ENCODE measurements at regions not wholly inside any gene's neighbourhood (a gene's known extent, or its start where the extent isn't known, plus 50 kb on each side); places are given as distances from the start of the nearest gene placed in this dataset.
"Not testable (repeated sequence)": the region's sequence is repeated elsewhere in the genome, so short reads cannot be mapped to it uniquely, and the experiment has no call there.

- Mint-ChIP-seq H3K27me3 (ENCODE audit: low read depth) (no peaks in the 10 kb centered on the region), H3K9me3 (ENCODE audit: insufficient read depth) (no peaks in the 10 kb centered on the region), H3K36me3 (ENCODE audit: low read depth) (no peaks in the 10 kb centered on the region), H3K4me1 (ENCODE audit: low read depth) (no peaks in the 10 kb centered on the region), H3K4me3 (no peak overlapping the region), H3K27ac (no peak overlapping the region)
- POLR2A ChIA-PET = no interaction called here
- no peak for DNase-seq
- CTCF ChIA-PET = no interaction called here
- no peak for ATAC-seq
Observed at GRCh38 chrX:96474029-96474740, 210.5 kb upstream of the DIAPH2 start.

- no peak overlapping the region for H3K4me3 Mint-ChIP-seq
- no peaks in the 10 kb centered on the region for H3K4me1 Mint-ChIP-seq (ENCODE audit: low read depth)
- ChIA-PET CTCF (no interaction called here), POLR2A (no interaction called here)
- no peak overlapping the region for H3K27ac Mint-ChIP-seq
- ATAC-seq (no peak), DNase-seq (no peak)
- no peaks in the 10 kb centered on the region for H3K27me3 Mint-ChIP-seq (ENCODE audit: low read depth)
- no peaks in the 10 kb centered on the region for H3K36me3 Mint-ChIP-seq (ENCODE audit: low read depth)
- H3K9me3 Mint-ChIP-seq (ENCODE audit: insufficient read depth) = no peaks in the 10 kb centered on the region
Observed at GRCh38 chrX:96474741-96475125, 209.9 kb upstream of the DIAPH2 start.

- H3K4me1 Mint-ChIP-seq (ENCODE audit: low read depth) = no peaks in the 10 kb centered on the region
- no peaks in the 10 kb centered on the region for H3K9me3 Mint-ChIP-seq (ENCODE audit: insufficient read depth)
- no peak for ATAC-seq
- H3K27me3 Mint-ChIP-seq (ENCODE audit: low read depth) = no peaks in the 10 kb centered on the region
- POLR2A ChIA-PET = no interaction called here
- DNase-seq = no peak
- H3K36me3 Mint-ChIP-seq (ENCODE audit: low read depth) = no peaks in the 10 kb centered on the region
- H3K27ac Mint-ChIP-seq = no peak overlapping the region
- no peak overlapping the region for H3K4me3 Mint-ChIP-seq
- CTCF ChIA-PET = no interaction called here
Observed at GRCh38 chrX:96480081-96480480, 204.6 kb upstream of the DIAPH2 start.

GRCh38 chrX:96481831-96482230, 202.8 kb upstream of the DIAPH2 start:
- no peak for DNase-seq
- H3K4me3 Mint-ChIP-seq = no peak overlapping the region
- CTCF ChIA-PET = no interaction called here
- POLR2A ChIA-PET = no interaction called here
- H3K36me3 Mint-ChIP-seq (ENCODE audit: low read depth) = no peaks in the 10 kb centered on the region
- H3K27me3 Mint-ChIP-seq (ENCODE audit: low read depth) = no peaks in the 10 kb centered on the region
- H3K4me1 Mint-ChIP-seq (ENCODE audit: low read depth) = no peaks in the 10 kb centered on the region
- ATAC-seq = no peak
- H3K9me3 Mint-ChIP-seq (ENCODE audit: insufficient read depth) = no peaks in the 10 kb centered on the region
- no peak overlapping the region for H3K27ac Mint-ChIP-seq

- H3K27ac Mint-ChIP-seq = no peak overlapping the region
- H3K4me3 Mint-ChIP-seq = no peak overlapping the region
- CTCF ChIA-PET = no interaction called here
- no peak for ATAC-seq
- no peaks in the 10 kb centered on the region for H3K9me3 Mint-ChIP-seq (ENCODE audit: insufficient read depth)
- H3K4me1 Mint-ChIP-seq (ENCODE audit: low read depth) = no peaks in the 10 kb centered on the region
- no peak for DNase-seq
- no peaks in the 10 kb centered on the region for H3K36me3 Mint-ChIP-seq (ENCODE audit: low read depth)
- POLR2A ChIA-PET = no interaction called here
- no peaks in the 10 kb centered on the region for H3K27me3 Mint-ChIP-seq (ENCODE audit: low read depth)
Observed at GRCh38 chrX:96483647-96484160, 200.9 kb upstream of the DIAPH2 start.

- H3K4me3 Mint-ChIP-seq; H3K36me3 Mint-ChIP-seq (ENCODE audit: low read depth); DNase-seq; POLR2A ChIA-PET; CTCF ChIA-PET; H3K9me3 Mint-ChIP-seq (ENCODE audit: insufficient read depth); ATAC-seq; H3K27ac Mint-ChIP-seq; H3K27me3 Mint-ChIP-seq (ENCODE audit: low read depth); H3K4me1 Mint-ChIP-seq (ENCODE audit: low read depth): not testable (repeated sequence)
Observed at GRCh38 chrX:96486687-96487086, 198.0 kb upstream of the DIAPH2 start.

- ATAC-seq = no peak
Observed at GRCh38 chrX:96502507-96502906, 182.1 kb upstream of the DIAPH2 start.

GRCh38 chrX:96529386-96529785, 155.3 kb upstream of the DIAPH2 start:
- H3K36me3 Mint-ChIP-seq (ENCODE audit: low read depth); H3K4me3 Mint-ChIP-seq; H3K27me3 Mint-ChIP-seq (ENCODE audit: low read depth); H3K4me1 Mint-ChIP-seq (ENCODE audit: low read depth); H3K27ac Mint-ChIP-seq; ATAC-seq; H3K9me3 Mint-ChIP-seq (ENCODE audit: insufficient read depth); CTCF ChIA-PET; POLR2A ChIA-PET; DNase-seq: not testable (repeated sequence)

More at GRCh38 chrX:96502507-96502906, 182.1 kb upstream of the DIAPH2 start:
- ChIA-PET POLR2A (no interaction called here), CTCF (no interaction called here)
- Mint-ChIP-seq H3K9me3 (ENCODE audit: insufficient read depth) (no peaks in the 10 kb centered on the region), H3K27me3 (ENCODE audit: low read depth) (no peaks in the 10 kb centered on the region), H3K4me3 (no peak overlapping the region), H3K4me1 (ENCODE audit: low read depth) (no peaks in the 10 kb centered on the region), H3K27ac (no peak overlapping the region), H3K36me3 (ENCODE audit: low read depth) (no peaks in the 10 kb centered on the region)
- no peak for DNase-seq

- ATAC-seq = no peak
- no peaks in the 10 kb centered on the region for H3K4me1 Mint-ChIP-seq (ENCODE audit: low read depth)
Observed at GRCh38 chrX:96538104-96538725, 146.4 kb upstream of the DIAPH2 start.

GRCh38 chrX:96540111-96540631, 144.5 kb upstream of the DIAPH2 start:
- POLR2A ChIA-PET = no interaction called here
- no peak for DNase-seq
- H3K4me3 Mint-ChIP-seq = no peak overlapping the region
- no peak overlapping the region for H3K27ac Mint-ChIP-seq
- no peak for ATAC-seq
- no peaks in the 10 kb centered on the region for H3K4me1 Mint-ChIP-seq (ENCODE audit: low read depth)
- CTCF ChIA-PET = no interaction called here
- no peaks in the 10 kb centered on the region for H3K27me3 Mint-ChIP-seq (ENCODE audit: low read depth)
- no peaks in the 10 kb centered on the region for H3K36me3 Mint-ChIP-seq (ENCODE audit: low read depth)
- H3K9me3 Mint-ChIP-seq (ENCODE audit: insufficient read depth) = no peaks in the 10 kb centered on the region

More at GRCh38 chrX:96538104-96538725, 146.4 kb upstream of the DIAPH2 start:
- POLR2A ChIA-PET = no interaction called here
- Mint-ChIP-seq H3K36me3 (ENCODE audit: low read depth) (no peaks in the 10 kb centered on the region), H3K9me3 (ENCODE audit: insufficient read depth) (no peaks in the 10 kb centered on the region), H3K27ac (no peak overlapping the region), H3K27me3 (ENCODE audit: low read depth) (no peaks in the 10 kb centered on the region), H3K4me3 (no peak overlapping the region)
- DNase-seq = no peak
- CTCF ChIA-PET = no interaction called here

- POLR2A ChIA-PET; H3K9me3 Mint-ChIP-seq (ENCODE audit: insufficient read depth); H3K4me3 Mint-ChIP-seq; CTCF ChIA-PET; H3K27ac Mint-ChIP-seq; H3K36me3 Mint-ChIP-seq (ENCODE audit: low read depth); DNase-seq; H3K4me1 Mint-ChIP-seq (ENCODE audit: low read depth); ATAC-seq; H3K27me3 Mint-ChIP-seq (ENCODE audit: low read depth): not testable (repeated sequence)
Observed at GRCh38 chrX:96546281-96546680, 138.4 kb upstream of the DIAPH2 start.

GRCh38 chrX:96551322-96551872, 133.2 kb upstream of the DIAPH2 start:
- no peaks in the 10 kb centered on the region for H3K36me3 Mint-ChIP-seq (ENCODE audit: low read depth)

More at GRCh38 chrX:96551322-96551872, 133.2 kb upstream of the DIAPH2 start:
- ATAC-seq = no peak
- no peak overlapping the region for H3K4me3 Mint-ChIP-seq
- H3K9me3 Mint-ChIP-seq (ENCODE audit: insufficient read depth) = no peaks in the 10 kb centered on the region
- ChIA-PET POLR2A (no interaction called here), CTCF (no interaction called here)
- H3K27ac Mint-ChIP-seq = no peak overlapping the region
- no peaks in the 10 kb centered on the region for H3K27me3 Mint-ChIP-seq (ENCODE audit: low read depth)
- no peak for DNase-seq
- H3K4me1 Mint-ChIP-seq (ENCODE audit: low read depth) = no peaks in the 10 kb centered on the region
